ENCODE measurements at regions not wholly inside any gene's neighbourhood (a gene's known extent, or its start where the extent isn't known, plus 50 kb on each side); places are given as distances from the start of the nearest gene placed in this dataset.

- peak; percentile 9; the same call in 1 of the 2 replicates for TF ChIP-seq CTCF (IDR thresholded peaks at IDR 0.05)
These were observed 286.2 kb upstream of the VWC2 start for GRCh38 chr7:49486974-49487829.

GRCh38 chr7:49487830-49488140 is 285.7 kb upstream of the VWC2 start:
- TF ChIP-seq CTCF (IDR thresholded peaks at IDR 0.05), result no peak

GRCh38 chr7:49488573-49488972 is 284.9 kb upstream of the VWC2 start:
- no peak for TF ChIP-seq CTCF (IDR thresholded peaks at IDR 0.05)

- TF ChIP-seq CTCF (IDR thresholded peaks at IDR 0.05), result no peak
These were observed 276.0 kb upstream of the VWC2 start for GRCh38 chr7:49497471-49497870.

- no peak for TF ChIP-seq CTCF (IDR thresholded peaks at IDR 0.05)
These were observed 272.7 kb upstream of the VWC2 start for GRCh38 chr7:49500741-49501140.

- no peak for TF ChIP-seq CTCF (IDR thresholded peaks at IDR 0.05)
These were observed 259.5 kb upstream of the VWC2 start for GRCh38 chr7:49513911-49514310.

GRCh38 chr7:49520951-49521350 is 252.5 kb upstream of the VWC2 start:
- TF ChIP-seq CTCF (IDR thresholded peaks at IDR 0.05), result no peak

- TF ChIP-seq CTCF (IDR thresholded peaks at IDR 0.05), result no peak
These were observed 251.3 kb upstream of the VWC2 start for GRCh38 chr7:49522111-49522510.
